AG08396 (cell line): ENCODE measurements at regions not wholly inside any gene's neighbourhood (a gene's known extent, or its start where the extent isn't known, plus 50 kb on each side); places are given as distances from the start of the nearest gene placed in this dataset.

Source experiments
- DNase-seq: peaks from one replicate; pipeline ENCODE4 v3.0.0; 2012; ENCODE audit warnings: low spot score, mixed read lengths

DNA sequence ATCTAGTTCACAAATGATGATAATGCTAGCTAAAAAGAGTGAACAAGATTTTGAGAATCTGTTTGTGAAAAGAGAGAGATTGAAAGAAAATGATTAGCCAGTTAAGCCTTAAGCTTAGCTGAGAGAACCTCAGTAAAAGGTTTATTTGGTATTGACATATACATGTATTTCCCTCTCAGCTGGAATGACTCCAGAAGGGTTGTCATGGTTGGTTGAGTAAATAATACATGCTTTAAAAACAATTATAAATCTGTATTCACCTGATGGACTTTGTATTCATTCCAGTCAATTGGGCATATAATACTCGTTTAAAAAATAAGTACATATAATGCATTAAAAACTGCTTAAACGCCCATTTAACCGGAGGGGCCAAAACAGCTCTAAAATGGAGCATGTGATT lies 181.4 kb downstream of the GRB14 start:
- DNase-seq = no peak

GRCh38 chr2:164439235-164439634 lies 182.0 kb downstream of the GRB14 start:
- no peak for DNase-seq

DNA sequence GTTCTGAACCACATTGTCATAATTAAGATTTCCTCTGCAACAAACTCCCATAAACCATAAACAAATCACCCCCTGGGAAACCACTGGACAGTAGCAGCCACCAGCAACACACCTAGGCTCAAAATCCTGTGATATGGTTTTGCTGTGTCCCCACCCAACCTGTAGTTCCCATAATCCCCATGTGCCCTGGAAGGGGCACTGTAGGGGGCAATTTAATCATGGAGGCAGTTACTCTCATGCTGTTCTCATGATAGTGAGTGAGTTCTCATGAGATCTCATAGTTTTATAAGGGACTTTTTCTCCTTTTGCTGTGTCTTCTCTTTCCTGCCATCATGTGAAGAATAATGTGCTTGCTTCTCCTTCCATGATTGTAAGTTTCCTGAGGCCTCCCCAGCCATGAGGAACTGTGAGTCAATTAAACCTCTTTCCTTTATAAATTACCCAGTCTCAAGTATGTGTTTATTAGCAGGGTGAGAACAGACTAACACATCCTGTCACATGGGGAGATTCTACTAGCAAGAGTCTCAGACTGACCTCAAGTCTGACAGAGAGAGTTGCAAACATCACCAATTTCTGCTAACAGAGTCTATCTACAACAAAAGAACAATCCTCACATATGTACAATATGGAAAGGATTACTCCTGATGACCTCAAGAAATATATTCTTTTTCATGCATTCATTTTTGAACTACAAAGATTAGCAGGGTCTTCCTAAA lies 182.6 kb downstream of the GRB14 start:
- DNase-seq = no peak

GRCh38 chr2:164436131-164436530 lies 185.2 kb downstream of the GRB14 start:
- no peak for DNase-seq

DNA sequence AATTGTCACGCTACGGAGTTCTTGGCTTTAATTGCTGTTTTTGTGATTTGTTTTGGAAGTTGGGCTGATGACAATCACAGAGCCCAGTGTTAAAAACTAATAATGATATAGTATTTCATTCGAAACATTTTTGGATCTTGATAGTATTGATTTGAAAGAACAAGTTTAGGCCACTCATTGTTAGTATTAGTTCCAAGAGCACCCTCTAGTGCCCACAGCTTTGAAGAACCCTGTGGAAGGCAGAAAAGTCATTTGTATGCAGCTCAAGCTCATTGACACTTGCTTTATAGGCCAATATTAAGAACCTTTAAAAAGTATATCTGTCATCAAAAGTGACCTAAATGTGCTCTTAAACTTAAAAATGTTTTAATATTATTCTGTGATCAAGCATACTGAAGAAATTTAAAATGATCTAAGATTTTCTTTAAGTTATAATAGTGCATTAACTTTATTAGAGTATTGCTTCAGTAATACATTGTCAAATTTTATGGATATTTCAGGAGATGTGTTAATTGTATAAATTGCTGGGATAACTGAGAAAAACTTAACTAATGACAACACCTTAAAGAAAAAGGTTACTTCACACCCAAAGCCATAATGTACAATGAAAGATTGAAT lies 191.0 kb downstream of the GRB14 start:
- peak; percentile 27 for DNase-seq

DNA sequence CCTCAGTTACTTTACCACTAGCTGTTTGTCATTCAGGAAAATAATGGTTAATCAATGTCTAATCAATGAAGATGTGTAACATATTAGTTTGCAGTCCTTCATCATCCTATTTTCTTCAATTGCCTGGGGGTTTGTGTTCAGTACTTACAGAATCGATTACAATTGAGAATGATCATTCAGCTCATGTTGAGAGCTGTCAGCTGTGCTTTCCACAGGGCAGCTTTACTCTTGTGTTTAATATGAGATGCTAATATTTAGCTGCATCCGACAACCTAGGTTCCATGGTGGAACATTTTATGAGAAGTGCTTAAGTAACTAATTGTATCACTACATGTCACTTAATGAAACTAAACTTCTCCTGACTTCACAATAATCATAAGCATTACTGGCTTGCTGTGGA lies 191.9 kb downstream of the GRB14 start:
- DNase-seq = no peak

DNA sequence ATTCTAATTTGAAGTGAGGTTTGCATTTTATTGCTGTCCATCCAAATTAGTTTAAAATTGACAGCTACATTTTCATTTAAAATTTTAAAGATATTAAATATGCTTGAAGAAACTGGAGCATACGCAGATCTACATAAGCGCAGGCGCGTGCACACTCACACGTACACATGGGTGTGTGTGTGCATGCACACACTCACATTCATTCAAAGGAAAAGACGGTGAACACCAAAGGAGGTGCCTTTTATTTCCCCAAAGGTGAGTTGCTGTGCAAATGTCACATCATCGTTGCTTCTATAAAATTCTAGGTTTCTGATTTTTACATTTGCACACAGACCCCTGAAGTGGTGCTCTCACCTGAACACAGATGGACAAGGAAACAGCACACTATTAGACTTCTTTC lies 194.2 kb downstream of the GRB14 start:
- DNase-seq = no peak

DNA sequence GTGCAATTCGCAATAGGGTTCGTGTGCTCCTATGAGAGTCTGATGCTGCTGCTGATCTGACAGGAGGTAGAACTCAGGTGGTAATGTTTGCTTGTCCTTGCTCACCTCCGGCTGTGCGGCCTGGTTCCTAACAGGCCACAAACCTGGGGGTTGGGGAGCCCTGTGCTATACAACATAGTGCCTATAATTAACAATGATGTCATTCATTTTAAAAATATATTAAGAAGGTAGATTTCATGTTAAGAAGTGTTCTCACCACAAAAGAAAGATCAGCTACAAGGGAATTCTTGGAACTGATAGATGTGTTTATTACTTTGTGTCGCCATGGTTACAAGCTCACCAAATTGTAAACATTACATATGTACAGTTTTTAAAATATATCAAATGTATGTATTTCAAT lies 200.5 kb downstream of the GRB14 start:
- DNase-seq = no peak

DNA sequence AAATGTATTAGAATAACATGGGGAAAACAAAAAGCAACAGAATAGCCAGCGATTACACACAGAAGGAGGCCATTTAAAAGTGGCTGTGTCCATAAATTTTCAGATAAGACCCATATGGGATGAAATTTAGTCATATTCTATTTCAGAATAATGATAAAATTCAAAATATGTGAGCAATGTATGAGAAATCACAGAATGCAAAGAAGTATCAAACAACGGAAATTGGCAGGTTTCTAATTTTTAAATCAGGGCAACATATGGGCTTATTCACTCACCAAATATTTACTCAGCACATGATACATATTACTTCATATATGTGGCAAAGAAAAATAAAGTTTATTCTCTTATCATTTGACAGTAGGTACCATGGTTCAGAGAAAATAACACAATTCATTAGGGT lies 208.5 kb downstream of the GRB14 start:
- DNase-seq = no peak

DNA sequence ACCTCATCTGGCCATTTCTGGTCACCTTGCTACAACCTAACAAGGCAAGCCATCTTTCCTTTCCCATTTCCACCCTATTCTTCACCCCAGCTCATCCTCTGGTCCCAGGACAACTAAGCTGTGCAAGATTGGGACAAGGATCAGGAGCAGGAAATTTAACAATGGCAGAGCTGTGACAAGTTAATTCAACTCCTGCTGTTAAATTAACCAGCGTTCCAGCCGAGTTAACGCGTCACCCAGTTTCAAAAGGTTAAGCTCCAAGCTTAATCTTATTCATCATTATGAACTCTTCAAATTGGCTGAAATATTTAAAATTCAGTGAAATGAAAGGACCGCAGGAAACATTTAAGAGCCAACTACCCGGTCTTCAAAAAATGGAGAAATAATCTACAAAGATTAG lies 231.9 kb downstream of the GRB14 start:
- no peak for DNase-seq

- DNase-seq = peak; percentile 63
Observed at GRCh38 chr2:164388511-164388910, 232.8 kb downstream of the GRB14 start.

DNA sequence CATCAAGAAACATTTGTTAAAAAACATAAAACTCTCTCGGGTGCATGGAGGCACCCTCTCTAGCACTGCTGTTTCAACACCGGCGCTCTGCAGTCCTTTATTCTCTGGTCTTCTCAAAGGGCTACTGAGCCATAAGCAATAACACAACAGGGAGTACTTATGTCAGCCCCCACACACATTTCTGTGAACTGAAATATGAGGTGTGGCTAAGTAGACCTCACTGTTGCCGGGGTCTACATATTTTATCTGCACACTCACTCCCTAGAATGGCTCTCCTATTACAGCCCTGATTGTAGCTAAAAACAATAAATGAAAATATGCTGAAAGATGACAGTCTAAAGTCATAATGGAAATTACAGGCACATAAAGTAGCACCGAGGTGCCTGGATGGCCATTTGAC lies 235.1 kb downstream of the GRB14 start:
- DNase-seq = no peak

GRCh38 chr2:164384434-164384833 lies 236.8 kb downstream of the GRB14 start:
- DNase-seq = no peak

DNA sequence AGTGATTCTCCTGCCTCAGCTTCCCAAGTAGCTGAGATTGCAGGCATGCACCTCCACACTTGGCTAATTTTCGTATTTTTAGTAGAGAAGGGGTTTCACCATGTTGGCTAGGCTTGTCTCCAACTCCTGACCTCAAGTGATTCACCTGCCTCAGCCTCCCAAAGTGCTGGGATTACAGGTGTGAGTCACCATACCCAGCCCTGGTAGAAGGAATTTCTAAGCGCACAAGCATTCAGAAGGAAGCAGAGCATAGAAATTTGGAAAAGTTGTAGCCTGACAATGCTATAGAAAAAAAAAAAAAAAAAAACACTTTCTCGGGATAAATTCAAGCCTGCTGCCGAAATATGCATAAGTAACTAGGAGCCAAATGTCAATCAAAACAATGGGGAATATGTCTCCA lies 249.4 kb downstream of the GRB14 start:
- DNase-seq = no peak

- DNase-seq = no peak
Observed at GRCh38 chr2:164369366-164369765, 251.9 kb downstream of the GRB14 start.

GRCh38 chr2:164368896-164369295 lies 252.4 kb downstream of the GRB14 start:
- DNase-seq = no peak

- no peak for DNase-seq
Observed at GRCh38 chr2:164363646-164364045, 257.6 kb downstream of the GRB14 start.

DNA sequence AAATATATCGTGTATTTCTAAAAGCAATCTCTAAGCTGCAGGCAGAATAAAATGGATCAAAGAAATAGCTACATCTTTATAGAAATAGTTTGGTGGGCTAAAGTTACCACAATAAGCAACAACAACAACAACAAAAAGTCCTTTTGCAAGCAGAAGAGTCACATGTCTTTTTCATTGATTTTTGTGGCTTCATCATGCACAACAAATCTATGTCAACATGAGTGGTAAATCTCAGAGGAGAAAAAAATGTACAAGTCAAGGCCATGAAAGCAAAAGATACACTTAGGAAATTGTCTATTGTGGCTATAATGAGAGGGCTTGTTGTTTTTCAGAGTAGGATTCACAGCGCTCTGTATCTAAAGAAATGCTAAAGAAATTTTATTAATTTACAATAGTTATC lies 269.7 kb downstream of the GRB14 start:
- no peak for DNase-seq

- DNase-seq = no peak
Observed at GRCh38 chr2:164335947-164336346, 285.3 kb downstream of the GRB14 start.

- no peak for DNase-seq
Observed at GRCh38 chr2:164335128-164335527, 286.2 kb downstream of the GRB14 start.

DNA sequence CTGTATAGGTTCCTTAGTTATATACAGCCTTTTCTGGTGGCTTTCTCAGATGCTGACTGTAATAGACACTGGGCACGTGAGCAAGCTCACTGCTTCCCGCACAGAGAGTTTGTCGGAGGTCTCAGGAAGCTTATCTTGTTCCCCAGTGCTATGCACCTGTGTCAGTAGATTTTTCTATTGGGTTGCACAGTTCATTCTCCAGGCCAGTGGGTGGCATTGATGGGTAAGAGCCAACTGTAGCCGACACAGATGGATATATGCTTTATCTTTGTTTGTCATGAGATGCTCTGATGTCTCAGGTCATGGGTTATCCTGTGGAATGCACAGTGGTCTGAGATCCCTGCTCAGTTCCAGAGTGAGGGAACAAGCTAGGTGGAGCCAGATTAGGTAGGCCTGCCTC lies 293.0 kb downstream of the GRB14 start:
- DNase-seq = no peak

DNA sequence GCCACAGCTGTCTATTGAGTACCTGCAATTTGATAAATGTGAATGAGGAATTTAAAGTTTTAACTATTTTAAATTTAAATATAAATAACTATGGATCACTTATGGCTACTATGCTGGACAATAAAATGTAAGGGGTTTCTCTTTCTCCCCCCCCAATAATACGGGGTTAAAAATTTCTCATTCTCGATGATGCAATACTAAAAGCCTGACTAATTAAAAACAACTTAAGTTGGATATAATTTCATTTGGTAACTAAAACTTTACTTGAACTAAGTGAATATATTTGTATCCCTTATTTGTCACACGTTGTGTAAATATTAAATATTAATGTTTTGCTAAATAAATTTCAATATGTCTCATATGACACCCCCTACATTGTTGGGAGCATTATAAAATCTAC lies 297.3 kb downstream of the GRB14 start:
- no peak for DNase-seq

GRCh38 chr2:164314148-164314547 lies 307.1 kb downstream of the GRB14 start:
- DNase-seq = peak; percentile 4

DNA sequence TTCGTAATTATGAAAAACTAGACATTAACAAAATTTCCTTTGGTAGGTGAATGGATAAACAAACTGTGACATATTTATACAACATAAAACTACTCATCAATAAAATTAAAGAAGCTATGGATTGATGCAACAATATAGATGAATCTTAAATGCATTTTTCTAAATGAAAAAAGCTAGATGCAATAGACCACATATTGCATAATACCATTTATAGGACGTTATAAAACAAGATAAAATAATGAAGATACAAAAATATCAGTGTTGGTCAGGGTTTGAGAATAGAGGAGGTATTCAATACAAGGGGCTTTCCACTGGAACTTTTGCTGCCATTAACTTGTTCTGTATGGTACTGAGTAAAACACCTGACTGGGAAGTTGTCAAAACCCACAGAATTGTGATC lies 314.4 kb downstream of the GRB14 start:
- no peak for DNase-seq
